CD4-positive, alpha-beta T cell treated with Interleukin-12 subunit alpha and Interleukin-12 subunit beta, for 1 hour (primary cell): ENCODE measurements at regions not wholly inside any gene's neighbourhood (a gene's known extent, or its start where the extent isn't known, plus 50 kb on each side); places are given as distances from the start of the nearest gene placed in this dataset.
"Not testable (repeated sequence)": the region's sequence is repeated elsewhere in the genome, so short reads cannot be mapped to it uniquely, and the experiment has no call there.

ENCODE experiments used
- DNase-seq: peaks from one replicate; pipeline ENCODE4 v3.0.0-alpha.2; 2020

DNA sequence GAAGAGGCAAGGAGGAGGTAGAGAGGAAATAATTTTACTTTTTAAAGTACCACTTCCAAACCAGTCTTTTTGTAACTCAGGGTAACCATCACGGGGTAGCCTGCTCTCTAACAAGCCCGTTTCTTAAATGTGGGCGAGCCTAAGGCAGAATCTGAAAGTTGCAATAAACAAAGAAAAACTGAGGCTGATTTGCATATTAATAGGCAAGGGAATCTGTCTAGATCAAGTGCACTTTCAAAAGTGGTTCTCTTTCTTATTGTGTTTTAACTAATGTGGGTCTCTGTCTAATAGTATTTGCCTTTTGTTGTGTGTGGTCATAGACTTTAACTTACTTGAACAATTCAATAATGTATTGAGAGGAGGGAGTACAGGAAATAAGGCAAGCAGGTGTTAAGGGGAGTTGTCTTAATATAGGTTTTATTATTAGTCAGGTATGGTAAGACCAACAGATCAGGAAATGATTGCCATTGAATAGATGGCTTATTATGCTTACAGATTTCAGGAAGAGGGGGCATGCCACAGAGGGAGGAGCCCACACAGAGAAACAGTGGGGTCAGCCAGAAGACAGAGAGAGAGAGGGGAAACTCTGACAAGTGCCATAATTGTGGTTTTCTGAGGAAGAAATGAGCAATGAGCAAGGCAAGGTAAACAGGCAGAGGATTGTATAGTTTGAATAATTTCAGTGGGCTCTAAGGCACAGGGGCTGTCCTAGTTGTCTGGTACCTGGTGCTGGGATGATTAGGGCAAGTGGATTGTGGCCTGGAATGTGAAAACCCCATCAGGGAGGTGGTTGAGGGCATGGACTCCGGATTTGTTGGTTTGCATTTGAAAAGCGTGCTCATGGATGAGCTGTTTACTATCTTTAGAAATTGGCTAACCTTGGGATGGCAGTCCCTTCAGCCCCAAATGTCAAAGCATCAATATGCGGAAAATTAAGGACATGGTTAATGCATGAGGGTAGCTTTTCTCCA is 237.2 kb downstream of the TOX3 start:
- no peak for DNase-seq

DNA sequence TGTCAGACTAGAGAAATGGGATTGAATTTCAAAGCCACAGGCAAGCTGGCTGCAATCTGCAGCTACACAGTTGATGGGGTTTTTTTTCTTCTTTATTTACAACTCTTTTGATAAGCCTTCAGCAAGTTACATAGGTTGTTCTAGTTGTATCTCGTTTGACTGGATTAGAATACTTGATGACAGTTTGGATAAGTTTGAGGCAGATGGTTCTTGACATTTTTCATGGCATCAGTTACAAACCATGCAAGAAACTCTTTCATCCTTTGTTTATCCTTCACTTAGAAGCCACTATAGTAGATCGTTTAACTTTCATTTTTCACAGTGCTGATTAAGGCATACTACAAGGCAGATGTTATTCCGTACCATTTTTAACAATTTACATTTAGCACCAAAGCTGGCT is 238.9 kb downstream of the TOX3 start:
- no peak for DNase-seq

DNA sequence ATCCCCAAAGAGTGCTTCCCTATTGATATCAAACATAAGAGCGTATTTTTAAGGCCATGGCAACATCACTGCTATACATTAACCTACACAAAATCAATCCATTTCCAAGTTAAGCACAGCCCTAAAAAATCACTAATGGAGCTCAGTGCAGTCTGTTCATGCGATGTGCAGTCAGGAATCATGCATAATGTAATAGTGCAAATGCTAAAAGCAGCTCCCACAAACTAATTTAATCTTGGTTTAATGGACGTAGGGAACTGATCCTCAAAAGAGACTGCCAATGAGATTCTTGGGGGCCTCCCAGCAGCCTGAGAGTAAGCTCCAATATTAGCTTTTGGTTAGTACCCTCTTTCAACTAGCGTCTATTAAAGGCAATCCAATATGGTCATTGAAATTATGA is 245.9 kb downstream of the TOX3 start:
- no peak for DNase-seq

DNA sequence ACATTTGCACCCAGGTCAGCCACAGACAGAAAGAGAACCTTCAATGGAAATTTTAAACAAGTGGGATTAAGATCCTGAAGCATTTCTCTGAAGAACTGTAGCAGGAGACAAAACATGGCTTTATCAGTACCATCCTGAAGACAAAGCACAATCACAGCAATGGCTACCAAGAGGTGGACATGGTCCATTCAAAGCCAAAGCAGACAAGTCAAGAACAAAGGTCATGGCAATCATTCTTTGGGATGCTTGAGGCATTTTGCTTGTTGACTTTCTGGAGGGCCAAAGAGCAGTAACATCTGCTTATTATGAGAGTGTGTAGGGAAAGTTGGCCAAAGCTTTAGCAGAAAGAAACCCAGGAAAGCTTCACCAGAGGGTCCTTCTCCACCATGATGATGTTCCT is 248.2 kb downstream of the TOX3 start:
- no peak for DNase-seq

DNA sequence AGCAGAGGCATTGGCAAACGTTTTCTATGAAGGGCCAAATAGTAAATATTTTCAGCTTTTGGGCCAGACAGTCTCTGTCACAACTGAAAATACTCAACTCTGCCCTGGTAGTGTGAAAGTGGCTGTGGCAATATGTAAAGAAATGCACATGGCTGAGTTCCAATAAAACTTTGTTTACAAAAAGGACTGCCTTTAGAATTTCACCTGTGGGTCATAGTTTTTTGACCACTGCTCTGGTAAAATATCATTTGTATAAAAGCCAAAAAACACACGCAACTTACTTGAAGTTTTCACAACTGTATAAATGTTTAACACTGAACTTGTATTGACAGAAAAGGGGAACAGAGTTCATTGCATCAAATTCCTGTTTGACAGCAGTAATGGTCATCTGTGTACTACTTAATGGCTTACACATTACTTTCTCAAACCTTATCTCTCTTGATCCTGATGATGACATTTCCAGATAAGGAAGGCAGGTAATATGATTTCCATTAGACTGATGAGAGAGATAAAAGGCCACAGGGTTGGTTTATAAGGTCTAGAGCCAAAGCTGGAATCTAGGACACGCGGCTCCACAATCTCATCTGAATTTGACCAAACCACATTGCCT is 250.1 kb downstream of the TOX3 start:
- not testable (repeated sequence) for DNase-seq

DNA sequence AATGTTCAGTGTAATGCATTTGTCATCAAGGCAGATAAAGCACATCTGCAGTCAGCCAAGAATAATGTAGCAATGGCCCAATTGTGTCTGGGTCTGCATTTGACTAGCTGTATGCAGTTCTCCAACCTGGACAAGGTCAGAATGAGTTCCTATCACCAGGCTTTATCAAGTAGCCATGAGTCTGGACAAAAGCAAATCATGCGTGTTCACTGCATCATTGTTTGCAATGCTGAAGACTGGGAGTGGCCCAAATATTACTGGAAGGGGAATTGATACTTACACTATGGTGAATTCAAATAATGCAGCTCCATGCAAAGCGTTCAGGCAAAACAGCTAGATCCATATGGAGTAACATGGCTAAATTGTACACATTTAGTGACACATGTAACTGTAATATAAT is 250.9 kb downstream of the TOX3 start:
- DNase-seq = no peak

DNA sequence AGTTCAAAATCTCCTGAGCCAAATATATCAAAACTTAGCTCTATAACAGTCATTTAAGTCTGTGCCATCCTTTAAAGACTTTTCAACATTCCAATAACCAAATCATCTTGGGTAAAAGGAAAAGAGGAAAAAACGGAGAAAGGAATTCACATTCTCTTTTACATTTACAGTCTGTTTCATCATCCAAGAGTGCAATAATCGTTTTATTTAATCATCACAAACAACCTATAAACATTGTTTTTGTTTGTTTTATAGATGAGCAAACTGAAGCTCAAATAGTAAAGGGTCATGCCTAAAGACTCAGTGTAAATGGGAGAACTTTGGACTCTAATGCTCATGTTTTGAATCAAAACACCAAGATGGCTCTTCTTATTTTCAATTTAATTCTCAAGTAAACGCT is 252.3 kb downstream of the TOX3 start:
- no peak for DNase-seq

DNA sequence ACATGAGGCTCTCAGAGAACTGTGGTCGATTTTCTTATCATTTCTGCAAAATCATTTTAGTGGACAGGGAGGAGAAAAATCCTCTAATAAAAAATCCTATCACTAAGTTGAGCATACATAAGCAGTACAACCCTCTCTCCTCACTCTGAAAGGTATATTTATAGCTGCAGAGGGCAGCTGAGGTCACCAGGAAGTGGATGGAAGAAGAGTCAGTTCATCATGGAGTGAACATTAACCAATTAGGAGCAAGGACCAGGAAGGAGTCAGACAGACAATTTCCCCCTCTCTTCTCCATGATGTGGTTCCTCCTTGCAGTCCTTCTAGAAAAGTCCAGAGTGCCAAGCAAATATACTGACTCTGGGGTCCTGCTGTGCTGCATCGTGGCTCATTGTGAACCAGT is 253.7 kb downstream of the TOX3 start:
- DNase-seq = no peak

DNA sequence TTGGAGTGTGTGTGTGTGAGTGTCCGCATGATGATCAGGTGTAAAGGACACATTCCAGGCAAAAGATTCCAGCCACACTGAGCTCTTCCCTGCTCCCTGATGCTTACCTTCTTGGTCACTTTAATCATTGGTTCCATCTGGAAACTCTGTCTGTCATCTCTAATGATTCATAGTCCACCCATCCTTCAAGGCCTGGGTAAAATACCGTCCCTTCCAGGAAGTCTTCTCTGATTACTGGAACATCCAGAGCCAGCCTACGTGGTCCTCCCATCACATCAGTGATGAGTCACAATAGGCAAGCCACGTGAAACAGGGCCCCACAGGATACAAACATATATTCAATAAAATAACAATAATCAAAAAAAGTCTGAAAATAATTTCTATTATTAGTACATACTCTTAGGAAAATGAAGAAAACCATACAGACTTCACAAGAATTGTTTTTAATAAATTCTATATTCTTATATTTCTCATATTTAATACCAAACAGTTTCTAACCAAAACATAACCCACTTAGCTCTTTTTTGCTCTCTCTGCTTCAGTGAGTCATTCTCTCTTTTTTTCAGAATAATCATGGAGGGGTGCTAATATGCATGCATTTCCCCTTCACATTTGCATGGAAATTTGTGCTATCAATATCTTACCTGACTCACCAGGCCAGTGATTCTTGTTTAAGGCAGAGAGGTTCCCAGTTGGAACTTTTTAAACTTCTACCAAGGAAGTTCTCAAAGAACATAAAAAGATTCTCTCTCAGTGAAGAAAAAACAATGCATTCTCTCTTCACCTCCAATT is 263.2 kb downstream of the TOX3 start:
- DNase-seq = no peak

DNA sequence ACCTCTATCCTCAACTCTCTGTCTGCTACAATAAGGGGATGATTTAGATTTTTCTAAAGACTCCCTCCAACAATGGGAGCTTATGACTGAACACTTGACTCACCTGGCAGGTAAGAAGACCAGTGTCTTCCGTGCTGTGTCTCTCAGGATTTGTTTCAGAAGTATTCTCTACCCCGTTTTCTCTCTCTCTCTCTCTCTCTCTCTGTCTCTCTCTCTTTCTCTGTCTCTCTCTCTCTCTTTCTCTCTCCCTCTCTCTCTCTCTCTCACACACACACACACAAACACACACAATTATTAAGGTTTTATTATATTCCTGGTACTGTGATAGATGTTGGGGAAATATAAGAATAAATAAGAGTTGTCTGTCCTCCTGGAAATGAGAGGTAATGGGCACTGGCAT is 263.9 kb downstream of the TOX3 start:
- no peak for DNase-seq

DNA sequence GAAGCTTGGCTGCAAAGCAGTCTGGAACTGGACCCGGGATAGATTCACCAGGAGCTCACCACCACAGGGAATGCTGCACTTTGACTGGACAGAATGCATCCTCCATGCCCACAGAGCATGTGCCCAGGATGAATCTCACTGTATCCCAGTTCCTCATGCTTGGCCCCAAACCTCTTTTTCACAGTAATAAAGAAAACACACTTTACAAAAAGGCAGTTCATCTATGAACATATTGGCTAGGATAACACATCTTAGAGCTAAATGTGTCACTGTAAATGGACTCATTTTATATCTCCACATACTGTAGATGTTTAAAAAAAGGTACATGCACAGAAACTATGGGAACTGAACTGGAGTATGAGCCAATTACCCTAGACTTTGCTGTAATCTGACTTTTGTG is 266.9 kb downstream of the TOX3 start:
- no peak for DNase-seq

DNA sequence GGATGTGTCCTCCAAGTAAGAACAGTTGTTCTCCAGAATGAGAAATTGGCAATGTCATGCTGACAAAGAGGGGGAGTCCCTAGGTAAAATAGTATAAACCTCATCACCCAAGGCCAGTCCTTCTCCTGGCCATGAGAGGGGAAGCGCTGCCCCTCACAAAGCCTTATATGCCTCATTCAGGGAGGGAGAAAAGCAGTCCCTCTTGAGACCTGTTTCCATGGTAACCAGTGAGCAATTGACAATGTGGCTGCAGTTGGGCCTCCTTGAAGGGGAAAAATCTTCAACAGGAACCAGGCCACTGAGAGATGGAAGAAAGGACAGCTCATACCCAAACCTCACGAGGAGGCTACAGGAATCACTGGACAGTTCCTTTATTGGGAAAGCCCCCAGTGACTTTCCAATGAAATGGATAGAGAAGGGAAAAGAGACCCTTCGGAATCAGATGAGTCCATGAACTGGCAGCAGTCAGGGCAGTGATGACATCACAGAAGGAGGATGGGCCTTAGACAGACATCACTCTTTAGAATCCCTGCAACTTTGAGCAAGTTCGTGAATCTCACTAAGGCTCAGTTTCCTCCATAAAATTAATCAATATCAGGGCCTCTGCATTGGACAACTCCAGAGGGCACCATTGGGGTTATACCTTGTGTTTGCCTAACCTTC is 275.7 kb downstream of the TOX3 start:
- no peak for DNase-seq

DNA sequence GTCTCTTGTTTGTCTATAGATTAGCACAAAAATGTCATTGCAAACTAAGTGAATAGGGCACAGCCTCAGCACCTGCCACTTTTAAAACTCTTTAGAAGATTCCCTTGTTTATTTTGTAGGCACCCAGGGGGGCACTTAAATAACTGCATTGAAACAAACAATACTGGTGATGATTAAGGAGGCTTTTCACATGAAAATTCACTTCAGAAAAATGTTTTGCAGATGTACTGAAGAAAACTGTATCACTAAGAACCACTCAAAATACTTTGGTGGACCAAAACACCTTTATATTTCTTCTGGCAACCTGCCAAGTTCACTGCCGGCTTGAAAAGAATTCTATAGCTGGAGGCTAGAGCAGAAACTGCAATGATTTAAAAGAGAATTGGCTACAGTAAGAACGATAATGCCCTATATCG is 281.5 kb downstream of the TOX3 start:
- DNase-seq = no peak

DNA sequence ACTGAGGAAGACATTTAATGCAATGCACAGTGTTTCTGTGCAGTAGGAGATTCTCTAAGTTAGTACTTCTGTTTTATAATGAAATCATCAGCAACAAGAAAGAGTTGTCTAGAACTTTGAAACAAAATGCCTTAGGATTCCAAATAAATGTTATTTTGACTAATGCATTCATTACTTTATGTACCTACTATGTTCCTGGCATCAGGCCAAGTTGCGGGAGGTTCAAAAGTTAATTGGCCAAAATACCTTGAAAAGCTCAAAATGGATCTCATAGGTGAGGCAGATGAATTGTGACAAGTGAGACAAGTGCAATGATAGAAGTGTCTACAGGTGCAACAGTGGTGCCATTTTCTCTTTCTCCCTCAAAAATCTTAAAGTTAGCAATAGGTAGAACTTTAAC is 289.4 kb downstream of the TOX3 start:
- DNase-seq = no peak

DNA sequence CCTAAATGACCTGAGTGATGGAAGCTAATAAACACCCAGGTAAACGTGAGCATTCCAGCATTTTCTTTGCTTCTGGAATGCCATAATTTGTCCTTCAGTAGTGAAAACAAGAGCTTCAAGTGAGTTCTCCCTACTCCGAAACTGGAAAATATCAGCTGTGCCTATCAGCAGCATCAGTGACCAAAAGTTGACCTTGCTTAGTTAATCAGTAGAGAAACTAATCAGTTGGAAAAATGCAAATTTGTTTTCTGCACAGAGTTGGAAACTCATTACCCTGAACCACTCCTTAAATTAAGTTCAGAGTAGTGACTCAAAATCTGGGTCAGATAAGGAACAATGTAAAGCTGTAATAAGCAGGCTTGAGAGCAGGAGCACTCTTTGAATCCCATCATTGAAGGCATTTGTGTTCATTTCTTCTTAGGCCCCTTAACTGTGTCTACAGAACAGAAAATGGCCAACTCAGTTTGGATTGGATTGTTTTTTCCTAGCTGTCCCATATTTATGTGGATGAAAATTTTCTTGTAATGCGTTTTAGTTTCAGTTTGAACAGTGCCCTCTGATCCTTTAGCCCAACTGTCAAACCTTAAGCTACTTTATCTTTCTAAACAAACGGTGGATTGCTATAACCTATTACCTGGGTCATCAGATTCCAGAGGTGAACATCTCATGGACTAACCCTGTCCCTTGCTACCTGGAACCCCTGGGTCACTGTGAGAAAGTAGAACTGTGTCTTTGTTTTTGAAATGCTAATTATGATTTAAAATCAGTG is 290.4 kb downstream of the TOX3 start:
- DNase-seq = no peak

DNA sequence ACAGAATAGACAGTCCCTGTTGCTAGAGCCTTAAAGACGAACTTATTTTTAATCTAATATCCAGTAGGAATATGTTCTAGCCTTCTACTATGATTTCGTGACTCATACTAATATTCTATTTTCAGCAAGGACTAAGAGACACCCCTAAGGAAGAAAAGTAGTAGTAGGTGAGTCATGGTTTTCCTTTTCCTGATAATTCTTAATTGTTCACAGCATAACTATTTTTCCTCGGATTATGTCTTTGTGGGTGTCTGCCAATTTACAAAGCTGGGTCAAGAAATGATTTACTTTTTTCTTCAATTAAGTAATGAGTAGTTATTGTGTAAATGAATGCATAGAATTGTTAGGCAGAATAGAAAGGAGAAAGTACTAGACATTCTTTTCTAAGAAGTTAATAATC is 292.2 kb downstream of the TOX3 start:
- no peak for DNase-seq

DNA sequence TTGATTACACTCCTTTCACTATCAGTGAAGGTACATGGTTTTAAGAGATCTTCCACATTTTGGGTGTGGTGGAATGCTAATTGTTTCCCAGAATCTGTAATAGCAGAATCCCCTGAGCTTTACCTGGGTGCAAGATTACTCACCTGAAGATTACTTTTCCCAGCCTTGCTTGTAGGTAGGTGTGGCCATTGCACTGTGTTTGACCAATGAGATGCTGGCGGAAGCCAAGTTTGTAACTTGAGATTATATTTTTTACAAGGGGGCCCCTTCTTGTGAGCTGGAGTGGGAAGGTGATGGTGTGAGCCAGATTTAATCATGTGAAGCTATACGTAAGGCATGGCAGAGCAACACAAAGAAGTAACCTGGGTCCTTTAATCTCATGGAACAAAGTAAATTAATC is 294.3 kb downstream of the TOX3 start:
- no peak for DNase-seq

DNA sequence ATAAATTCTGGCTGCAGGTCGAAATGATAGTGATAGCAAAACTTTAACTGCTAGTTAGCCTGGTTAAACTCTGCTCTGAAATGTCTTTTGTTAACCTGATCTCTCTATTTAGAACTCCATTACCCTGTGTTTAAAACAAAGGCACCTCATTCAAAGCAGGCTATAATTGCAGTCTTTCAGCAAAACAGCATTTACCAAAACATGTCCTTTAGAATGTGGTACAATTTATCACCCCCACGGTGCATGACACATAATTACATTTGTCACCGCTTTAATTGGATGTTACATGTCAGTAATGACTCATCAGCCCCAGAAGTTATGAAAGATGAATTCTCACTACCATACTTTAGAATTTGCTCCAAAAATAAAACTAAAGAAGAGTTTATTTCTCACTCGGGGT is 295.4 kb downstream of the TOX3 start:
- DNase-seq = no peak

DNA sequence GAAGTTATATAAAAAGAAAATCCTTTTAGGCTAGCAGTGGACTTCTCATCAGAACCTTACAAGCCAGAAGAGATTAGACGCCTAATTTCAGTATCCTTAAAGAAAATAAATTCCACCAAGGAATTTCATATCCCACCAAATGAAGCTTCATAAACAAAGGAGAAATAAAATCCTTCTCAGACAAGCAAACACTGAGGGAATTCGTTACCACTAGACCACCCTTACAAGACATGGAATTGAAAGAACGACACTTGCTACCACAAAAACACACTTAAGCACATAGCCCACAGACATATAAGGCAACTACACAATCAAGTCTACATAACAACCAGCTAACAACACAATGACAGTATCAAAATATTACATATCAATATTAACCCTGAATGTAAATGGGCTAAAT is 299.2 kb downstream of the TOX3 start:
- DNase-seq = no peak

DNA sequence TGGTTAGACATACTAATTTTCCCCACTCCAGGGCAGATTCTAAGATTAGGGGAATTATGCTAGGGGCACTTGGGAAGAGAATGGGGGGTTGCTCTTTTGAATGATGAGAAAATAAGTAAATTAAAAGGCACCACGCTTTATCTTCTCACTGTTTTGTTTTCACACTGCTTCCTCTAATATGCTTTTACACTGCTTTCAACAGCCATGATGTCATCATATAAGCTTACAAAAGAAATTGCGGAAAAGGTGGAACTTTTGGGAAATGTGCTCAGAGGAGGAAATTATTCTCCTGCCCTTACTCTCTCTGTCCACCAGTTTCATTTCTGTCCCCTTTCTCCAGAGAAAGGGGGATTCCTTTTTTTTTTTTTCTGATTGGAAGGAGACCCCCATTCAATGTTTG is 308.2 kb downstream of the TOX3 start:
- no peak for DNase-seq

DNA sequence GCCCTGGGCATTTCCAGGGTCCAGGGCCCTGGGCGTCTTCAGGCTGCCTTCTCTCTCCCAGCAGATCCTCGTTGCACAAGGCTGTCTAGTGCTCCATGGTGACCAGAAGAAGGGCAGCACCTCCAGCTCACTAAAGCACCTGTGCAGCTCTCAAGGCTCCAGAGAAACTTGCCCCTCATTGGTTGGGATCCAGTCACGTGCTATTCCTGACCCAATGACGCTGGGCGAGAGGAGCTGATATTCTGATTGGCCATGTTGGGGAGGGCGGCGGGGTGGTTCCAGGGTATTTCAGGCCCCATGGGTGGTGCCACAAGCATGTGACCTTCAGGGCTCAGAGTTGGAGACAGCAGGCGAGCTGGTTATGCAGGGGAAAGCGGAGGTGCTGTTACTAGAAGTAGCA is 309.1 kb downstream of the TOX3 start:
- no peak for DNase-seq

DNA sequence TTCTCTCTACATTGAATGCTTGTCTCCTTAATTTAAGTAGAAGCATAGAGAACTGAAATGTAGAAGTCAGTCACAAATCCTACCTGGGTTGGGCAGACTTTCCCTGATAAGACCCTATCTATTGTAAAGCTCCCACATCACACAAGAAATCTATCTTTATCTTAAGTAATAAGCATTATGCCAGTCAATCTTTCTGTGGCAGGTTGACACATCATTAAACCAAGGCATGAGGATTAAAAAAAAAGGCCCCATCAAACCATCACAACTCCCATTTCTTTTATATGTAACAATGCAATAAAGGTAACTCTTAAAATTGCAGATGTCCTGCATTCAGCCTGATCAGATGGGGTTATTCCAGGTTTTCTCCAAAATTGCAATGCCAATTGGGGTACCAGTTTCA is 311.8 kb downstream of the TOX3 start:
- no peak for DNase-seq
